Fibroblast of lung (primary cell): ENCODE measurements at regions not wholly inside any gene's neighbourhood (a gene's known extent, or its start where the extent isn't known, plus 50 kb on each side); places are given as distances from the start of the nearest gene placed in this dataset.

Experiments used
- DNase-seq, 2 donors: peaks; one replicate each; pipeline versions ENCODE4 v3.0.0 to v3.0.0-alpha.2; 2010; ENCODE audit warnings: low read depth in 2 of 2
- H2AFZ ChIP-seq: 2 replicates; pipeline ENCODE4 v1.5.1; 2012; ENCODE audit warnings: low read length, control low read depth, inconsistent platforms
- H3K27ac ChIP-seq: 2 replicates; pipeline ENCODE4 v1.5.1; 2011; ENCODE audit warnings: low read length, control low read depth; ENCODE audit not compliant: insufficient read depth
- H3K27me3 ChIP-seq: 2 replicates; pipeline ENCODE4 v1.5.1; 2011; ENCODE audit warnings: mild to moderate bottlenecking, low read length; ENCODE audit not compliant: control insufficient read depth, insufficient read depth
- H3K36me3 ChIP-seq: 2 replicates; pipeline ENCODE4 v1.5.1; 2011; ENCODE audit warnings: low read length; ENCODE audit not compliant: control insufficient read depth, insufficient read depth
- H3K4me1 ChIP-seq: 2 replicates; pipeline ENCODE4 v1.5.1; 2011; ENCODE audit warnings: low read length; ENCODE audit not compliant: control insufficient read depth, insufficient read depth; ENCODE audit errors: extremely low read depth
- H3K4me2 ChIP-seq: 2 replicates; pipeline ENCODE4 v1.5.1; 2011; ENCODE audit warnings: low read length, control low read depth; ENCODE audit not compliant: insufficient read depth; ENCODE audit errors: extremely low read depth
- H3K4me3 ChIP-seq, 4 experiments: fragments of 200-600 bp in 1 of 4; sonication (generic) in 1 of 4; replicated peaks in 1 of 4; 2 replicates each; pipeline ENCODE4 v1.5.1; 2011 to 2016; ENCODE audit warnings: low read length in 4 of 4, low read depth in 3 of 4, mild to moderate bottlenecking in 3 of 4, control low read depth in 2 of 4, inconsistent platforms in 1 of 4, mixed read lengths in 1 of 4; ENCODE audit not compliant: insufficient read depth in 1 of 4; ENCODE audit errors: control extremely low read depth in 1 of 4
- H3K79me2 ChIP-seq: 2 replicates; pipeline ENCODE4 v1.5.1; 2012; ENCODE audit warnings: mild to moderate bottlenecking, low read length, inconsistent platforms; ENCODE audit not compliant: control insufficient read depth, insufficient read depth
- H3K9ac ChIP-seq: 2 replicates; pipeline ENCODE4 v1.5.1; 2011; ENCODE audit warnings: mild to moderate bottlenecking, low read length, control low read depth; ENCODE audit not compliant: insufficient read depth
- H3K9me3 ChIP-seq: 2 replicates; pipeline ENCODE4 v1.5.1; 2012; ENCODE audit warnings: low read depth, low read length; ENCODE audit not compliant: control insufficient read depth, insufficient read depth
- H4K20me1 ChIP-seq: 2 replicates; pipeline ENCODE4 v1.5.1; 2011; ENCODE audit warnings: low read length; ENCODE audit not compliant: control insufficient read depth, insufficient read depth; ENCODE audit errors: extremely low read depth
- CTCF ChIP-seq, 2 donors: IDR thresholded peaks in 1 of 2; conservative IDR thresholded peaks in 1 of 2; 1 replicate in 1 of 2; 2 replicates in 1 of 2; pipeline ENCODE4 v1.5.1; 2011 to 2012; ENCODE audit warnings: low read length in 2 of 2, control low read depth in 1 of 2, inconsistent platforms in 1 of 2, low read depth in 1 of 2, mild to moderate bottlenecking in 1 of 2
- EZH2 ChIP-seq: IDR thresholded peaks from 2 replicates; pipeline ENCODE4 v1.5.1; 2012; ENCODE audit warnings: low read length, control low read depth, mild to moderate bottlenecking; ENCODE audit errors: missing control alignments

- DNase-seq, result no peak
- TF ChIP-seq EZH2 (no peak), CTCF (conservative IDR thresholded peaks at IDR 0.05 in 1 of 2, IDR thresholded peaks at IDR 0.05 in 1 of 2; ENCODE audit: low read depth in 1 of 2, low read length in 2 of 2) (no peak)
- H3K9ac ChIP-seq, result no peak overlapping the region
- H3K9me3 ChIP-seq, result no peaks in the 10 kb centered on the region
- no peaks in the 10 kb centered on the region for H3K4me1 ChIP-seq
- H3K36me3 ChIP-seq, result no peaks in the 10 kb centered on the region
- no peaks in the 10 kb centered on the region for H3K79me2 ChIP-seq
- H3K27me3 ChIP-seq, result no peaks in the 10 kb centered on the region
- H2AFZ ChIP-seq, result no peak overlapping the region
- H4K20me1 ChIP-seq, result no peaks in the 10 kb centered on the region
- no peak overlapping the region for H3K4me3 ChIP-seq
- no peak overlapping the region for H3K4me2 ChIP-seq
- H3K27ac ChIP-seq, result no peak overlapping the region
Measured at GRCh38 chr18:70506511-70506910, 217.7 kb downstream of the SOCS6 start.

GRCh38 chr18:70503060-70503459 is 214.2 kb downstream of the SOCS6 start:
- Histone ChIP-seq H3K36me3 (no peaks in the 10 kb centered on the region), H3K4me1 (no peaks in the 10 kb centered on the region), H3K27ac (no peak overlapping the region), H3K4me3 (no peak overlapping the region), H3K9ac (no peak overlapping the region), H4K20me1 (no peaks in the 10 kb centered on the region), H3K4me2 (no peak overlapping the region), H3K27me3 (no peaks in the 10 kb centered on the region), H3K79me2 (no peaks in the 10 kb centered on the region), H3K9me3 (no peaks in the 10 kb centered on the region), H2AFZ (no peak overlapping the region)
- no peak for DNase-seq
- TF ChIP-seq EZH2 (no peak), CTCF (conservative IDR thresholded peaks at IDR 0.05 in 1 of 2, IDR thresholded peaks at IDR 0.05 in 1 of 2; ENCODE audit: low read depth in 1 of 2, low read length in 2 of 2) (no peak)

- DNase-seq, result no peak
- Histone ChIP-seq H4K20me1 (no peaks in the 10 kb centered on the region), H2AFZ (no peak overlapping the region), H3K9ac (no peak overlapping the region), H3K36me3 (no peaks in the 10 kb centered on the region), H3K4me2 (no peak overlapping the region), H3K79me2 (no peaks in the 10 kb centered on the region), H3K4me1 (no peaks in the 10 kb centered on the region), H3K9me3 (no peaks in the 10 kb centered on the region), H3K27ac (no peak overlapping the region), H3K4me3 (no peak overlapping the region), H3K27me3 (no peaks in the 10 kb centered on the region)
- TF ChIP-seq EZH2 (no peak), CTCF (conservative IDR thresholded peaks at IDR 0.05 in 1 of 2, IDR thresholded peaks at IDR 0.05 in 1 of 2; ENCODE audit: low read depth in 1 of 2, low read length in 2 of 2) (no peak)
Measured at GRCh38 chr18:70501358-70501757, 212.5 kb downstream of the SOCS6 start.
